WI38 (cell line): ENCODE measurements at regions not wholly inside any gene's neighbourhood (a gene's known extent, or its start where the extent isn't known, plus 50 kb on each side); places are given as distances from the start of the nearest gene placed in this dataset.

Experiments used
- H3K4me3 ChIP-seq: 2 replicates; pipeline ENCODE4 v1.5.1; 2011; ENCODE audit warnings: low read depth, mild to moderate bottlenecking, control low read depth, low read length
- TF ChIP-seq, protein P1 (sequence below): IDR thresholded peaks from 2 replicates; pipeline ENCODE4 v1.5.1; 2012; ENCODE audit warnings: low read depth, mild to moderate bottlenecking, control low read depth, low read length

DNA sequence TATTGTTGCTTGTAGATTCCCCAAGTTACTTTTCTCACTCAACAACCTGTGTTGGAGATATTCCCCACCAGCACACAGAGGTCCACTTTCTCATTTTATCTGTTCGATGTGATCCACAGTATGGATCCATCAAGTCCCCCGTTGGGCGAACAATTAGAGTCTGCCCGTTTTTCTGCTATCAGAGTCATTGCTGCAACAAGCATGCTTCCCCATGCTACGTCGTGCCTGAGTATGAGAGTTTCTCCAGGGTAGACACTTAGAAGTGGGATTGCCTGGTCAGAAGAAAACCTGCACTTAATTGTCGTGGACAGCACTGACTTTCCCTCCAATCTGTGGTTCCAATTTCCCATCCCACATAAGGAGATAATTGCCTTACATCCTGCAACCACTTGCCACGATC, 62.7 kb upstream of the SHOX start:
- no peak overlapping the region for H3K4me3 ChIP-seq
- TF ChIP-seq, protein P1, sequence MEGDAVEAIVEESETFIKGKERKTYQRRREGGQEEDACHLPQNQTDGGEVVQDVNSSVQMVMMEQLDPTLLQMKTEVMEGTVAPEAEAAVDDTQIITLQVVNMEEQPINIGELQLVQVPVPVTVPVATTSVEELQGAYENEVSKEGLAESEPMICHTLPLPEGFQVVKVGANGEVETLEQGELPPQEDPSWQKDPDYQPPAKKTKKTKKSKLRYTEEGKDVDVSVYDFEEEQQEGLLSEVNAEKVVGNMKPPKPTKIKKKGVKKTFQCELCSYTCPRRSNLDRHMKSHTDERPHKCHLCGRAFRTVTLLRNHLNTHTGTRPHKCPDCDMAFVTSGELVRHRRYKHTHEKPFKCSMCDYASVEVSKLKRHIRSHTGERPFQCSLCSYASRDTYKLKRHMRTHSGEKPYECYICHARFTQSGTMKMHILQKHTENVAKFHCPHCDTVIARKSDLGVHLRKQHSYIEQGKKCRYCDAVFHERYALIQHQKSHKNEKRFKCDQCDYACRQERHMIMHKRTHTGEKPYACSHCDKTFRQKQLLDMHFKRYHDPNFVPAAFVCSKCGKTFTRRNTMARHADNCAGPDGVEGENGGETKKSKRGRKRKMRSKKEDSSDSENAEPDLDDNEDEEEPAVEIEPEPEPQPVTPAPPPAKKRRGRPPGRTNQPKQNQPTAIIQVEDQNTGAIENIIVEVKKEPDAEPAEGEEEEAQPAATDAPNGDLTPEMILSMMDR: no peak

DNA sequence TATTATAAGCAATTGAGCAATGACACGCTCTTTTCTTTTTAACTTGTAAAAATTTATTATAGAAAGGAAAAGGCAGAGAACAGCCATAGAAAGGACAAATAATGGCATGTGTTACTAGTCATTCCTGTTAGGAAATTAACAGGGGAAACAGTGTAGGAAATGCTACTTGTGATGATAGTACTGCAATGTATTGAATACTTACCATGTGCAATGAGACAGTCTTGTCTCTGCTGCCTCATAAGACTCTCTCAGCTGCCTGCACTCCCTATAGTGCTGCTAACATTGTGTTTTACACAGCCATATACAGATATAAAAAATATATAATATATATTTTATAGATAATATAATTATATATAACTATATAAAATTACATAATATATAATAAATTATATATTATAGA, 62.3 kb upstream of the SHOX start:
- no peak overlapping the region for H3K4me3 ChIP-seq
- TF ChIP-seq, protein P1: no peak

DNA sequence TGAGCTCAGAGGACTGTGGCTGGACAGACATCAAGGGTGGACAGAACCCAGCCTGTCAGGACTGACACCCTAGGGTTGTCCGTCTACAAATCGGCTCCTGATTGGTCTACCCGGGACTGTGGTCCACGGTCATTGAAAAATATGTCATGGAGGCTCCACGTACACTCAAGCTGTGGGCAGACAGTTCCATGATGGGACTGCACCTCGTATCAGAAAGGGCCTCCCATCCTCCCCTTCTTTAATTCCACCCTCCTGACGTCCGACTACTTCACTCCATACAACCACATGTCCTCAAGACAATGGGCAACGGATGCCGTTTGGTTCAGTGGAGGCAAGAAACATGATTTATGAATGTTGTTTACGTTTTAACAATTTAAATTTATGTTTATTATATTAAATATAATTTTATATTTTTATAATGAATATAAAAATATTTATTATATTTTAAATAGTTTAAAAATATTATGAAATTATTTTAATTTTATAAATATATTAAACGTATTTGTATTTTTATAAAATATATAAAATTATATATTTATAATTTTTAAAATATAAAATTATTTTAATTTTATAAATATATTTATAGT, 58.0 kb upstream of the SHOX start:
- no peak overlapping the region for H3K4me3 ChIP-seq
- TF ChIP-seq, protein P1: no peak

DNA sequence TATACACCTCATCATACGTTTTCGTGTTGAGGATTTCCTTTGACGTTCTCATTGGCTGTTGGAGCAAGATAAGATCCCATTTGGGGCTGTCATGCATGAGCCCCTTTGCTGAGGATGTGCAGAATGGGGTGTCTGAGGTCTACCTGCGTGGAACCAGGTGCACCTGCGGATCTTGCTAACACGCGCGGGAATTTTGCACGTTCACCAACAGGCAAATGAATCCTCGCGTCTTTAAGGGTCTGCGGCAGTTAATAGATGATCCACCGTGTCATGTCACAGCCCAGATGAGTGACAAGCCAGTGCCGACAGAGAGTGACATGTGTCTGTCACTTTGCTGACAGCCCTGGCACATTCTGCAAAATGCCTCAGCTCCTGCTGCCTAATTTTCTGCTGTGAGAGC, 56.3 kb upstream of the SHOX start:
- TF ChIP-seq, protein P1: no peak
- no peak overlapping the region for H3K4me3 ChIP-seq

DNA sequence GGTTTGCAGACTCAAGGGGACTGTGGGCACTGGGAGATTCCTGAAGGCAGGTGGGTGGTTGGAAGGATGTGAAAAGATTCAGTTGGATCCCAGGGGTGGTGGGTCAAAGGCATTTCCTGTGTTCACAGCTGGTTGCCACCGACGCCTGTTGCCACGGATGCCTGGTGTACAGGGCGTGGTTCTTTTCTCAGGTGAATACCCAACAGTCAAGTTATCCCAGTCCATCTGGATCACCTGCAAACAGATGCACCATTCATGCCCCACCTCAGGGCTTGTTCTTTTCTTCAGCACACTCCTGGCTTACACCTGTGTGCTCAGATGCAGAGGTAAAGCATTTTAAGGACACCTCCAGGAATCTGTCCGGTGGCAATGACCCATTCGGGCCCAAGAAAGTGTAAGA, 55.8 kb upstream of the SHOX start:
- TF ChIP-seq, protein P1: no peak
- no peak overlapping the region for H3K4me3 ChIP-seq

DNA sequence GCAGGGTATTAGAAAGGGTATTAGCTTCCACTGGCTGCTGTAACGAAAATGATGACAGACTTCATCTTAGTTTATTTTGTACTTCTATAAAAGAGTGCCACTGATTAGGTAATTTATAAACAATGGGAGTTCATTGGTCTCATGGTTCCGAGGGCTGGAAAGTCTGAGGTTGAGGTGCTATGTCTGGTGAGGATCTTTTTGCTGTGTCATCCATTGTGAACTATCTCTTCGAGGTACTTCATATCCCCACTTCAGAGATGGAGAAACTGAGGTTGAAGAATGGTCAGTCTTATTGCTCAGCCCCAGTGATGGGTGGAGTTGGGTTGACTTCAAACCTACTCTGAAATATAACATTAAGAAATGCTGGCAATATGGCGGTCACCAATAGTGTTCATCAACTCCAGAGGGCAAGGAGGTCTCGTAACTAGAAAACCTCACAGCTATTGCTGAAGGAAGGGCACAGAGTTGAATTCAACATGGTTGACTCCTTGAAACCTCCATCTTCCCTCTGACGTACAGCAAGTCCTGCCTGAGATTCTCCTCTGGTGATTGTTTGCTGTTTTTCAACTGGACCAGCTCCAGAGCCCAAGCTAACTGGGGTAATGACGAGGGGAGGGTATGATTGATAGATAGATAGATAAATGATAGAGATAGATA, 53.6 kb upstream of the SHOX start:
- no peak overlapping the region for H3K4me3 ChIP-seq
- TF ChIP-seq, protein P1: no peak

DNA sequence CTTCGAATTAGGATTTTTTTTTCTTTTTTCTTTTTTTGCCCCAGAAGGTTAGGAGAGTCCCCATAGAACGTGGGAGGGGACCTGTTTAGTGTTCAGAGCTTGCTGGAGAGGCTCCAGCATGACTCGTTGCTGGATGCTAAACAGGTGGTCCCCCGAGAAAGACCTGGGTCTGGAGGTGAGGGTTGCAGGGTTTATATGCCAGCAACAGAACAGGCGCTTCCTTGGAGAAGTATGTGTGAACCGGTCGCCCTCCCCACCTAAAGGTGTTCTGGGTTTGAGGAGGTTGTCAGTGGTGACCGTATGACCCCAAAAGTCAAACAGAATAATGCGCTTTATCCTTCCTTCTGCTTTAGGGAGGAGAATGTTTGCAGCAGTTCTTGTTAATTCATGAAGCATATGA, 52.1 kb upstream of the SHOX start:
- H3K4me3 ChIP-seq: no peak overlapping the region
- TF ChIP-seq, protein P1: no peak
